ENCODE measurements at regions not wholly inside any gene's neighbourhood (a gene's known extent, or its start where the extent isn't known, plus 50 kb on each side); places are given as distances from the start of the nearest gene placed in this dataset.
"Not testable (repeated sequence)": the region's sequence is repeated elsewhere in the genome, so short reads cannot be mapped to it uniquely, and the experiment has no call there.

DNA sequence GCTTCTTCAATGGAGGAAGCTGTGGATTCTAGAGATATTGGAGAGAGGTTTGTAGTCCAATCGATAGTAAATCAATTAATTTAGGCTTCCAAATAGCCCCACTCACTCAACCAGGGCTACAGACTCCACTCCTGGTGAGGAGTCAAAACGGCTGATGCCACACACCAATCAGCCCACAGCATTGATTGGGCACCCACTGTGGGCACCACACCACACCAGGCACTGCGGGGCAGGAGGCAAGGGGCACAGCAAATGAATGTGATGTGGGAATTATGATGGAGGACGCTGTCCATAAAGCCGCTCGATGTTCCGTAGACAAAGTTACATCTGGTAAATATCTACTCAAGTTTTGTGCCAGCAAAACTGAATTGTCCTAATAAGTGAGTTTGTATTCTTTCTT is 547.3 kb upstream of the CADM1 start:
- Histone ChIP-seq H3K27me3 (replicated peaks; ENCODE audit: control insufficient read depth, insufficient read depth, low read length) (no peaks in the 10 kb centered on the region), H3K4me3 (replicated peaks; ENCODE audit: low read depth, low read length) (no peak overlapping the region), H3K36me3 (ENCODE audit: control insufficient read depth, insufficient read depth, low read length) (no peaks in the 10 kb centered on the region)
- TF ChIP-seq, protein P1, sequence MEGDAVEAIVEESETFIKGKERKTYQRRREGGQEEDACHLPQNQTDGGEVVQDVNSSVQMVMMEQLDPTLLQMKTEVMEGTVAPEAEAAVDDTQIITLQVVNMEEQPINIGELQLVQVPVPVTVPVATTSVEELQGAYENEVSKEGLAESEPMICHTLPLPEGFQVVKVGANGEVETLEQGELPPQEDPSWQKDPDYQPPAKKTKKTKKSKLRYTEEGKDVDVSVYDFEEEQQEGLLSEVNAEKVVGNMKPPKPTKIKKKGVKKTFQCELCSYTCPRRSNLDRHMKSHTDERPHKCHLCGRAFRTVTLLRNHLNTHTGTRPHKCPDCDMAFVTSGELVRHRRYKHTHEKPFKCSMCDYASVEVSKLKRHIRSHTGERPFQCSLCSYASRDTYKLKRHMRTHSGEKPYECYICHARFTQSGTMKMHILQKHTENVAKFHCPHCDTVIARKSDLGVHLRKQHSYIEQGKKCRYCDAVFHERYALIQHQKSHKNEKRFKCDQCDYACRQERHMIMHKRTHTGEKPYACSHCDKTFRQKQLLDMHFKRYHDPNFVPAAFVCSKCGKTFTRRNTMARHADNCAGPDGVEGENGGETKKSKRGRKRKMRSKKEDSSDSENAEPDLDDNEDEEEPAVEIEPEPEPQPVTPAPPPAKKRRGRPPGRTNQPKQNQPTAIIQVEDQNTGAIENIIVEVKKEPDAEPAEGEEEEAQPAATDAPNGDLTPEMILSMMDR (IDR thresholded peaks at IDR 0.05; ENCODE audit: insufficient read depth, low read length, poor library complexity, severe bottlenecking), result no peak
- DNase-seq (ENCODE audit: extremely low read depth, insufficient read length), result no peak

DNA sequence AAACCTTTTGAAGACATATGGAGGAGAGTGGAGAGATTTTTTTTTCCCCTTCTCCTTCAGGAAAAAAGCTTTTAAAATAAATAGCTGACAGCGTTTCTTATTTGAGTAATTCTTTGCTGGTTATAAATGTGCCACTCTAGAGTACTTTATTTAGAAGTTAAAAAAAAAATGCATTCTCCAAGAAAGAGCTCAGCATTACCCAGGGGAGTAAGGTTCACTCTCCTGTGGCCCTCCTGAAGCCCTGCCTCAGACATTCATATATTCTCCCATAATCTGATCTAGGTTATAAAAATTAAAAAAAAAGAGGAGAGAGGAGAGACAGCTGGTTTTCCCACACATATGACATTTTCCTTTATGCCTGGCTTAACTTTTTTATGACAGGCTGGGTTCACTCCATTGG is 545.2 kb upstream of the CADM1 start:
- TF ChIP-seq, protein P1 (IDR thresholded peaks at IDR 0.05; ENCODE audit: insufficient read depth, low read length, poor library complexity, severe bottlenecking), result no peak
- DNase-seq (ENCODE audit: extremely low read depth, insufficient read length), result no peak
- Histone ChIP-seq H3K36me3 (ENCODE audit: control insufficient read depth, insufficient read depth, low read length) (no peaks in the 10 kb centered on the region), H3K27me3 (replicated peaks; ENCODE audit: control insufficient read depth, insufficient read depth, low read length) (no peaks in the 10 kb centered on the region), H3K4me3 (replicated peaks; ENCODE audit: low read depth, low read length) (no peak overlapping the region)

DNA sequence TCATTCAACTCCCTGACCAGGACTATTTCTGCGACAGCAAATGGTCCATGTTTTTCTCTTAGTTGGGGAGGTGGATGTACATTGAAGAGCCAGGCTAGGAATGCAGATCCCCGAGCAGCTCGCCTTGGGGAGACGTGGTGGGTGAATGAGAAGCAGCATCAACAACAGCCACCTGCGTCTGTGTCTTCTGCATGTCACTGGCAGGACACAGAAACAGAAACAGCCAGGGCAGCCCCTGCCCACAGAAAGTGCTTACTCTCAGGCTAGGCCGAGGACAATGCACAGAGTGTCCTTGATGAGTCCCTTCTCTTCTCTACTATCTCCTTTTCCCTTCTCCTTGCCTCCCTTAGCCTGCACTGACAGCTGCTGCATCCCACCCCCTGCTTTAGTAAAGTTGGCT is 541.9 kb upstream of the CADM1 start:
- H3K4me3 ChIP-seq (replicated peaks; ENCODE audit: low read depth, low read length), result no peak overlapping the region
- H3K27me3 ChIP-seq (replicated peaks; ENCODE audit: control insufficient read depth, insufficient read depth, low read length), result no peaks in the 10 kb centered on the region
- no peaks in the 10 kb centered on the region for H3K36me3 ChIP-seq (ENCODE audit: control insufficient read depth, insufficient read depth, low read length)
- TF ChIP-seq, protein P1 (IDR thresholded peaks at IDR 0.05; ENCODE audit: insufficient read depth, low read length, poor library complexity, severe bottlenecking), result no peak
- DNase-seq (ENCODE audit: extremely low read depth, insufficient read length), result no peak

DNA sequence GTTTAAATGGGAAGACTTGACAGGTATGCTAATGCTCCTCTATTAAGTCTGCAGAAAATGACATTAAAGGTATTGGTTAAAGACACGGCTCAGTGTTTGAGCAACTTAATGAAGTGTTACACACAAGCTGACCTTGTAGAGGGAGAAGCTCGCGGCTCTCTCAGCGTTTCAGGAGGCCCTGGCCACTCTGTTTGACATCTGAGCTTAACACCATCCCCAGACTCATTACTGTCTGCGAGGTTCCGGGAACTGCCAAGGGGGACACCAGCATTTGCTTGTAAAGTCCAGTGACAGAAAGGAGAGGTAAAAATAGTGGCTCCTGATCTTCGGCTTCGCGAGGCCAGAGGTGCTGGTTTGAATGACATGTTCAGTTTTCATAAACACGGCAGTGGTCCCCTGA is 540.7 kb upstream of the CADM1 start:
- Histone ChIP-seq H3K36me3 (ENCODE audit: control insufficient read depth, insufficient read depth, low read length) (no peaks in the 10 kb centered on the region), H3K27me3 (replicated peaks; ENCODE audit: control insufficient read depth, insufficient read depth, low read length) (no peaks in the 10 kb centered on the region), H3K4me3 (replicated peaks; ENCODE audit: low read depth, low read length) (no peak overlapping the region)
- TF ChIP-seq, protein P1 (IDR thresholded peaks at IDR 0.05; ENCODE audit: insufficient read depth, low read length, poor library complexity, severe bottlenecking), result no peak
- DNase-seq (ENCODE audit: extremely low read depth, insufficient read length), result no peak

DNA sequence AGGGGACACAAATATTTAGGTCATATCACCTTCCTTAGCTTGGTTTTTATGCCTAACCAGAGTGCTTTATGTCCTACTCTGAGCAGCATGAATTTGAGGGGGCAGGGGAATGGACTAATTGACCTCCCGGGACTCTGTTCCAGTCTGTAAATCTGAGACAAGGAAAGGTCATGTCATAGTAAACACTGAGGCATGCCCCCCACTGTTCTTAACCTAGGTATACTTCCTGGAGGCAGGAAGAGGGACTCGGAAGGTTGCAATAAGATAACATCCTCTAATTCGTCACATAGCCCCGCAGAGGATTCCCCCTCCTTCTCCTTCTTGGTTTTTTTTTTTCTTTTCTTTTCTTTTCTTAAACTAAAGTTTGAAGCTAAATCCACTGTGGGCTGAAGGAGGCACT is 540.3 kb upstream of the CADM1 start:
- TF ChIP-seq, protein P1 (IDR thresholded peaks at IDR 0.05; ENCODE audit: insufficient read depth, low read length, poor library complexity, severe bottlenecking), result no peak
- no peak for DNase-seq (ENCODE audit: extremely low read depth, insufficient read length)

DNA sequence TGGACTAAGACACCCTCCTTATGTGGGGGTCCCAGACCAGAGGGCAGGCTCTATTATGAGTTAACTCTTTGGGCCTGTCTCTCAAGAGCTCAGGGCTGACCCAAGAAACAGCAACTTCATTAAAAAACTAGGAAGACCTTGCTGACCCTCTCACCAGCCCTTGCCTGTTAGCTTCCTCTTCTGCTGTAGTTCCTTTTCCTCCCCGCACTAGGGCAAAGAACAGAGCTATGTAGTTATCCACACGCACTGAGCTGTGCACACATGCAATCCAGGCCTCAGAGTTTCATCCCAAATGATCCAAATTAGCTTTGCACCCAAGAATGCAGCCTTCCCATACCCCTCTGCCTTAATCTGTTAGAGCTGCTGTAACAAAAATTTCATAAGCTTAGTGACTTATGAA is 539.6 kb upstream of the CADM1 start:
- Histone ChIP-seq H3K27me3 (replicated peaks; ENCODE audit: control insufficient read depth, insufficient read depth, low read length) (no peaks in the 10 kb centered on the region), H3K4me3 (replicated peaks; ENCODE audit: low read depth, low read length) (no peak overlapping the region), H3K36me3 (ENCODE audit: control insufficient read depth, insufficient read depth, low read length) (no peaks in the 10 kb centered on the region)
- TF ChIP-seq, protein P1 (IDR thresholded peaks at IDR 0.05; ENCODE audit: insufficient read depth, low read length, poor library complexity, severe bottlenecking), result no peak
- no peak for DNase-seq (ENCODE audit: extremely low read depth, insufficient read length)

More for the DNA sequence above, 540.3 kb upstream of the CADM1 start:
- Histone ChIP-seq H3K27me3 (replicated peaks; ENCODE audit: control insufficient read depth, insufficient read depth, low read length) (no peaks in the 10 kb centered on the region), H3K4me3 (replicated peaks; ENCODE audit: low read depth, low read length) (no peak overlapping the region), H3K36me3 (ENCODE audit: control insufficient read depth, insufficient read depth, low read length) (no peaks in the 10 kb centered on the region)

DNA sequence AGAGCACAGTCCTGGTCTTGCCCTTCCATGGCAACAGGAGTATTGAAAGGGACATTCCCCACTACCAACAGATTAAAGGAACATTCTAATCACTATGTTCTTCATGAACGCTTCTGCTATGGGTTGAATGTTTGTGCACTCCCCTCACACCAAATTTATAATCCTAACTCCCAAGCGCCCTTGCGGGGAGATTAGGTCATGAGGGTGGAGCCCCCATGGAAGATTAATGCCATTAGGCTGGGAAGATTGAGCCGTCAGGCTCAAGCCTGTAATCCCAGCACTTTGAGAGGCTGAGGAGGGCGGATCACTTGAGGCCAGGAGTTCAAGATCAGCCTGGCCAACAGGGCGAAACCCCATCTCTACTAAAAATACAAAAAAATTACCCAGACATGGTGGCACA is 538.8 kb upstream of the CADM1 start:
- H3K27me3 ChIP-seq (replicated peaks; ENCODE audit: control insufficient read depth, insufficient read depth, low read length); DNase-seq (ENCODE audit: extremely low read depth, insufficient read length); H3K36me3 ChIP-seq (ENCODE audit: control insufficient read depth, insufficient read depth, low read length); H3K4me3 ChIP-seq (replicated peaks; ENCODE audit: low read depth, low read length): not testable (repeated sequence)
